ENCODE measurements at regions not wholly inside any gene's neighbourhood (a gene's known extent, or its start where the extent isn't known, plus 50 kb on each side); places are given as distances from the start of the nearest gene placed in this dataset.

DNA sequence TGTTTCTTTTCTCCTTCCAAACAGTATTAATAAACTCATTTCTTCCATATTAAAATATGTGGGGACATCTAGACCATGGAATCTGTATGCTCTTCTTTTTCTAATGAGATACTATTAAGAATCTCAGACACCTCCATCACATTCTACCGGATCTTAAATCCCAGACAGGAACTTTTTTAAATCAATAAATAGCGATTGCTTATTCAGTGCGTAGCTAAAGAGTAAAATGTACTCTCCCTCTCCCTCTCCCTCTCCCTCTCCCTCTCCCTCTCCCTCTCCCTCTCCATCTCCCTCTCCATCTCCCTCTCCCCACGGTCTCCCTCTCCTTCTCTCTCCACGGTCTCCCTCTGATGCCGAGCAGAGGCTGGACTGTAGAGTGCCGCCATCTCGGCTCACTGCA, 297.0 kb downstream of the HNRNPD start:
- TF ChIP-seq, protein P1, sequence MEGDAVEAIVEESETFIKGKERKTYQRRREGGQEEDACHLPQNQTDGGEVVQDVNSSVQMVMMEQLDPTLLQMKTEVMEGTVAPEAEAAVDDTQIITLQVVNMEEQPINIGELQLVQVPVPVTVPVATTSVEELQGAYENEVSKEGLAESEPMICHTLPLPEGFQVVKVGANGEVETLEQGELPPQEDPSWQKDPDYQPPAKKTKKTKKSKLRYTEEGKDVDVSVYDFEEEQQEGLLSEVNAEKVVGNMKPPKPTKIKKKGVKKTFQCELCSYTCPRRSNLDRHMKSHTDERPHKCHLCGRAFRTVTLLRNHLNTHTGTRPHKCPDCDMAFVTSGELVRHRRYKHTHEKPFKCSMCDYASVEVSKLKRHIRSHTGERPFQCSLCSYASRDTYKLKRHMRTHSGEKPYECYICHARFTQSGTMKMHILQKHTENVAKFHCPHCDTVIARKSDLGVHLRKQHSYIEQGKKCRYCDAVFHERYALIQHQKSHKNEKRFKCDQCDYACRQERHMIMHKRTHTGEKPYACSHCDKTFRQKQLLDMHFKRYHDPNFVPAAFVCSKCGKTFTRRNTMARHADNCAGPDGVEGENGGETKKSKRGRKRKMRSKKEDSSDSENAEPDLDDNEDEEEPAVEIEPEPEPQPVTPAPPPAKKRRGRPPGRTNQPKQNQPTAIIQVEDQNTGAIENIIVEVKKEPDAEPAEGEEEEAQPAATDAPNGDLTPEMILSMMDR (IDR thresholded peaks at IDR 0.05), result no peak
- H3K36me3 Mint-ChIP-seq (ENCODE audit: low read depth), result no peaks in the 10 kb centered on the region
- H3K4me1 Mint-ChIP-seq, result no peaks in the 10 kb centered on the region
- DNase-seq, result no peak
- H3K27ac Mint-ChIP-seq, result no peak overlapping the region
- no peak overlapping the region for H3K4me3 Mint-ChIP-seq
- H3K9me3 Mint-ChIP-seq, result no peaks in the 10 kb centered on the region
- peaks cover 11% of the 10 kb centered on the region for H3K27me3 Mint-ChIP-seq (ENCODE audit: low read depth, poor library complexity)

DNA sequence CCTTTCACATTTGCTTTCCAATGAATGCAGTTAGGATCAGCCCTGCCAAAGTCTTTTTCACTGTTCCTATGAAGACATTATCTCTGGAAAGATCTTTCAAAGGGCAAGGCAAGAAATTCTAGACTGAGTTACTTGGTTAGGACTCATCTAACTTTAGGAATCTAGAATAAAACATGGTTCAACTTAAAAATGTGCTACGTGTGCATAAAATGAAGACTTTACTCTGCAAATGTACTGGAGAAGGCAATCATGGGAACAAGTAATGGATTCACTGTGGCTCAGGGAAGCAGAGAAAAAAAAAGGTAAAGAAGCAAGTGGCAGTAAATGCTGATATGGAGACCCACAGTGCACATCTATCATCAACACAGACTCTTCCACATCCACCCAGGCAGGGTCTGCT, 297.4 kb downstream of the HNRNPD start:
- Mint-ChIP-seq H3K9me3 (no peaks in the 10 kb centered on the region), H3K27me3 (ENCODE audit: low read depth, poor library complexity) (peaks cover 12% of the 10 kb centered on the region), H3K36me3 (ENCODE audit: low read depth) (no peaks in the 10 kb centered on the region), H3K4me1 (no peaks in the 10 kb centered on the region), H3K27ac (no peak overlapping the region), H3K4me3 (no peak overlapping the region)
- TF ChIP-seq, protein P1 (IDR thresholded peaks at IDR 0.05), result no peak
- DNase-seq, result no peak

GRCh38 chr4:82071951-82072350, 301.8 kb downstream of the HNRNPD start:
- H3K27ac Mint-ChIP-seq, result no peak overlapping the region
- H3K27me3 Mint-ChIP-seq (ENCODE audit: low read depth, poor library complexity), result peaks cover 12% of the 10 kb centered on the region
- no peaks in the 10 kb centered on the region for H3K9me3 Mint-ChIP-seq
- H3K36me3 Mint-ChIP-seq (ENCODE audit: low read depth), result no peaks in the 10 kb centered on the region
- no peaks in the 10 kb centered on the region for H3K4me1 Mint-ChIP-seq
- no peak overlapping the region for H3K4me3 Mint-ChIP-seq
- no peak for DNase-seq
- TF ChIP-seq, protein P1 (IDR thresholded peaks at IDR 0.05), result no peak

DNA sequence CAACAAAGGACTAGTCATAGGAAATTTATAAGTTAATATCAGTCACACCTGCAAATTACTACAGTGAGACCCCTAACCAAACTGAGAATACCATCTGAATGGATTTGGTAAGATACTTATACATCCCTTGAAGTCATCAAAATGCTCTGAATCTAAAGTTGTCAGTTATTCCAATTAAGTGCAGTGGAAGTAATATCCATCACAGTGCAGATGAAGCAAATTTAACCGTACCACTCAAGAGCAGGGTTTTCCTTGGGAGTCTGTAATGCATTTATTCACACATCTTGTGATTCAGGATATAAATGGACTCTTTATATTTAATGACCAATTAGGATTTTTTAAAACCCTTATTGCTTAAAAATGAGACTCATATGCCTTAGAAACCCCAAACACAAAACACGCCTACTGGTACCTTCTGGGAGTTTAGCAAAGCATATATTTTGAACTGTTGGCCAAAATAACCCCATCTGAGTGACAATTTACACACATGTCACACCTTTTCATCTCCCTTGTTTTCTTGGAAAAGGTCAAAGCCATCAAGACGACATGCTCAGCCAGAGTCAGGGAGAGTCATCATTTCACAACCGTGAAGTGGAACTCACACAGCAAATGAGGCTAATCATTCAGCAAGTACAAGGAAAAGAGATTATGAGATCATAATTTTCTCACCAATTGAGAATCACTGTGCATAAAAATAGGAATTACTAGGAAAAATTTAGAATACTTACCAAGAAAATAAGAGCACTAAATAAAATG, 303.7 kb downstream of the HNRNPD start:
- peaks cover 18% of the 10 kb centered on the region for H3K27me3 Mint-ChIP-seq (ENCODE audit: low read depth, poor library complexity)
- no peaks in the 10 kb centered on the region for H3K4me1 Mint-ChIP-seq
- H3K36me3 Mint-ChIP-seq (ENCODE audit: low read depth), result no peaks in the 10 kb centered on the region
- no peak overlapping the region for H3K4me3 Mint-ChIP-seq
- no peak for DNase-seq
- no peaks in the 10 kb centered on the region for H3K9me3 Mint-ChIP-seq
- TF ChIP-seq, protein P1 (IDR thresholded peaks at IDR 0.05), result no peak
- no peak overlapping the region for H3K27ac Mint-ChIP-seq

GRCh38 chr4:82063017-82063416, 310.8 kb downstream of the HNRNPD start:
- H3K27ac Mint-ChIP-seq, result no peak overlapping the region
- DNase-seq, result no peak
- no peaks in the 10 kb centered on the region for H3K36me3 Mint-ChIP-seq (ENCODE audit: low read depth)
- no peaks in the 10 kb centered on the region for H3K9me3 Mint-ChIP-seq
- H3K27me3 Mint-ChIP-seq (ENCODE audit: low read depth, poor library complexity), result peaks cover 23% of the 10 kb centered on the region
- TF ChIP-seq, protein P1 (IDR thresholded peaks at IDR 0.05), result no peak
- no peaks in the 10 kb centered on the region for H3K4me1 Mint-ChIP-seq
- H3K4me3 Mint-ChIP-seq, result no peak overlapping the region

- Mint-ChIP-seq H3K4me3 (no peak overlapping the region), H3K27ac (no peak overlapping the region), H3K9me3 (peaks cover 12% of the 10 kb centered on the region), H3K36me3 (ENCODE audit: low read depth) (no peaks in the 10 kb centered on the region), H3K4me1 (no peaks in the 10 kb centered on the region), H3K27me3 (ENCODE audit: low read depth, poor library complexity) (peaks cover 9% of the 10 kb centered on the region)
- DNase-seq, result no peak
- TF ChIP-seq, protein P1 (IDR thresholded peaks at IDR 0.05), result no peak
Measured at GRCh38 chr4:82057990-82058544, 315.7 kb downstream of the HNRNPD start.

All from nephron progenitor cell (in vitro differentiated cells).